Ovary (tissue), 7 donors: ENCODE measurements at regions not wholly inside any gene's neighbourhood (a gene's known extent, or its start where the extent isn't known, plus 50 kb on each side); places are given as distances from the start of the nearest gene placed in this dataset.

ENCODE experiments used
- DNase-seq, 5 donors: peaks; one replicate each; pipeline ENCODE4 v3.0.0-alpha.2; 2019 to 2020
- H3K27ac ChIP-seq, 2 donors: fragments of 200-600 bp; one replicate each; pipeline versions ENCODE4 v1.5.1 to v1.8.0; 2019 to 2022
- H3K27me3 ChIP-seq: fragments of 200-600 bp; one replicate; pipeline ENCODE4 v1.8.0; 2022
- H3K36me3 ChIP-seq: fragments of 200-600 bp; sonication (generic); one replicate; pipeline ENCODE4 v1.5.1; 2019
- H3K4me1 ChIP-seq: one replicate; pipeline ENCODE4 v1.8.1; 2013; ENCODE audit warnings: mild to moderate bottlenecking, moderate library complexity; ENCODE audit not compliant: insufficient read depth
- H3K4me3 ChIP-seq: fragments of 200-600 bp; sonication (generic); one replicate; pipeline ENCODE4 v1.5.1; 2017
- H3K9me3 ChIP-seq, 2 donors: fragments of 200-600 bp in 1 of 2; sonication (generic) in 1 of 2; one replicate each; pipeline versions ENCODE4 v1.5.1 to v1.8.1; 2013 to 2019; ENCODE audit warnings: mild to moderate bottlenecking in 1 of 2, moderate library complexity in 1 of 2
- CTCF ChIP-seq, 3 donors: fragments of 450-650 bp in 2 of 3; fragments of 200-600 bp in 1 of 3; IDR thresholded peaks; one replicate each; pipeline versions ENCODE4 v1.5.1 to v1.8.0; 2016 to 2022; ENCODE audit warnings: antibody characterized with exemption in 3 of 3, mild to moderate bottlenecking in 1 of 3
- EP300 ChIP-seq: sonication (generic); formaldehyde crosslinking; IDR thresholded peaks from one replicate; pipeline ENCODE4 v1.6.1; 2017; ENCODE audit warnings: antibody characterized with exemption
- POLR2A ChIP-seq: fragments of 450-650 bp; IDR thresholded peaks from one replicate; pipeline ENCODE4 v1.6.1; 2017; ENCODE audit warnings: antibody characterized with exemption, mild to moderate bottlenecking, moderate library complexity
- WGBS, 3 donors: extraction: QIAGEN DNeasy Blood & Tissue Kit in 1 of 3; methylation state at CpG; one replicate each; pipeline versions ENCODE4 v1.1.5 to v1.1.7; 2013 to 2017; 5-methylcytosine and 5-hydroxymethylcytosine counted together
- intact Hi-C, 4 donors: fragments of 100-400 bp; cut with DNase I; formaldehyde crosslinking; loops; one replicate each; pipeline versions ENCODE4 v1.11.0 to v1.15.1; 2022 to 2023
- donor health status: DM: no; HTN: no; CAD: no; lungs with moderate emphysema.
- donor health status: DM: no; HTN: no; CAD: no.
- donor health status: Bipolar disorder and iron deficiency.
- donor health status: DM: no; HTN: no; CAD: no.
- donor health status: DM: yes; HTN: yes; CAD: no.

GRCh38 chr2:66651295-66651694, 216.4 kb downstream of the MEIS1 start:
- H3K4me3 ChIP-seq = no peak overlapping the region
- DNase-seq = no peak
- H3K4me1 ChIP-seq = no peaks in the 10 kb centered on the region
- no peaks in the 10 kb centered on the region for H3K36me3 ChIP-seq
- intact Hi-C loops = no loop called here
- TF ChIP-seq CTCF (IDR thresholded peaks at IDR 0.05) = no peak
- TF ChIP-seq POLR2A = no peak
- no peak for TF ChIP-seq EP300
- no peaks in the 10 kb centered on the region for H3K9me3 ChIP-seq
- no peak overlapping the region for H3K27ac ChIP-seq
- H3K27me3 ChIP-seq = no peaks in the 10 kb centered on the region

DNA sequence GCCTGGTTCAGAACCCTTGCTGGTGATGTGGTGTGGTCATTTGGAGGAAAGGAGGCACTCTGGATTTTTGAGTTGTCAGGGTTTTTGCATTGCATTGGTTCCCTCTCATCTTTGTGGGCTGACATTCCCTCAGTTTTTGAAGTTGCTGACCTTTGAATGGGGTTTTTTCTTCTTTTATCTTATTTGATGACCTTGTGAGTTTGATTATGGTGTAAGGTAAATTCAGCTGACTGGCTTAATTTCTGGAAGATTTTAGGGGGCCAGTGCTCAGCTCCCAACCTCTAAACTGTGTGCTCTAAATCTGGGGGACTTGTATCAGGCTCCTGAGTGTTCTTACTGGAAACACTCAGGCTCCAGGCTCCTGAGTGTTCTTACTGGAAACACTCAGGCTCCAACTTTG, 225.9 kb downstream of the MEIS1 start:
- H3K36me3 ChIP-seq = no peaks in the 10 kb centered on the region
- intact Hi-C loops = loop anchor here in 1 of 4 donors (10.0 kb wide), 1 partner anchor 1114 kb away; no protein-coding TSS in a partner anchor
- no peak for TF ChIP-seq EP300
- TF ChIP-seq POLR2A = no peak
- TF ChIP-seq CTCF (IDR thresholded peaks at IDR 0.05) = no peak
- DNase-seq = no peak
- H3K9me3 ChIP-seq = no peaks in the 10 kb centered on the region
- H3K4me3 ChIP-seq = no peak overlapping the region
- H3K27ac ChIP-seq = no peak overlapping the region
- H3K27me3 ChIP-seq = no peaks in the 10 kb centered on the region
- H3K4me1 ChIP-seq = no peaks in the 10 kb centered on the region

- TF ChIP-seq EP300 (no peak), POLR2A (no peak), CTCF (IDR thresholded peaks at IDR 0.05) (no peak)
- Histone ChIP-seq H3K36me3 (no peaks in the 10 kb centered on the region), H3K4me1 (no peaks in the 10 kb centered on the region), H3K27me3 (no peaks in the 10 kb centered on the region), H3K27ac (no peak overlapping the region), H3K9me3 (no peaks in the 10 kb centered on the region), H3K4me3 (no peak overlapping the region)
- WGBS, 3 donors = 76 to 88% (median 82%) methylated on average over 10 of the region's 10 CpGs
- intact Hi-C loops = loop anchor here in 1 of 4 donors (10.0 kb wide), 1 partner anchor 1113 kb away; no protein-coding TSS in a partner anchor
- no peak for DNase-seq
Measured at GRCh38 chr2:66661253-66662173, 226.6 kb downstream of the MEIS1 start.

- H3K4me3 ChIP-seq = no peak overlapping the region
- H3K27me3 ChIP-seq = no peaks in the 10 kb centered on the region
- no peaks in the 10 kb centered on the region for H3K36me3 ChIP-seq
- WGBS, 3 donors = 66 to 91% (median 88%) methylated on average over 5 of the region's 5 CpGs
- no peak for DNase-seq
- H3K9me3 ChIP-seq = no peaks in the 10 kb centered on the region
- H3K27ac ChIP-seq = no peak overlapping the region
- no peaks in the 10 kb centered on the region for H3K4me1 ChIP-seq
- intact Hi-C loops = loop anchor here in 2 of 4 donors (5.0 to 10.0 kb wide), 2 partner anchors 423 to 1109 kb away; no protein-coding TSS in a partner anchor
- TF ChIP-seq CTCF (IDR thresholded peaks at IDR 0.05) (no peak), EP300 (no peak), POLR2A (no peak)
Measured at GRCh38 chr2:66665124-66665984, 230.4 kb downstream of the MEIS1 start.
